ENCODE measurements at regions not wholly inside any gene's neighbourhood (a gene's known extent, or its start where the extent isn't known, plus 50 kb on each side); places are given as distances from the start of the nearest gene placed in this dataset.

GRCh38 chr3:44003801-44004200 lies 237.9 kb upstream of the TOPAZ1 start:
- Histone ChIP-seq H3K4me2 (ENCODE audit: low read depth, low read length, poor library complexity, severe bottlenecking) (no peak overlapping the region), H4K20me1 (ENCODE audit: insufficient read depth, low read length, poor library complexity, severe bottlenecking) (no peaks in the 10 kb centered on the region), H3K36me3 (ENCODE audit: insufficient read depth, low read length) (no peaks in the 10 kb centered on the region), H3K27me3 (ENCODE audit: insufficient read depth, low read length, poor library complexity, severe bottlenecking) (no peaks in the 10 kb centered on the region), H3K79me2 (ENCODE audit: insufficient read depth, low read length) (no peaks in the 10 kb centered on the region), H3K9me2 (replicated peaks; ENCODE audit: low read depth, low read length) (no peaks in the 10 kb centered on the region), H3K9me3 (ENCODE audit: insufficient read depth, low read depth, low read length) (no peaks in the 10 kb centered on the region), H3K4me1 (ENCODE audit: insufficient read depth, low read length, poor library complexity, severe bottlenecking) (no peaks in the 10 kb centered on the region), H3F3A (ENCODE audit: low read depth) (no peaks in the 10 kb centered on the region), H2AFZ (ENCODE audit: low read length) (no peak overlapping the region), H3K9ac (ENCODE audit: low read depth, low read length, poor library complexity, severe bottlenecking) (no peak overlapping the region), H3K4me3 (ENCODE audit: low read length, poor library complexity, severe bottlenecking) (no peak overlapping the region)
- TF ChIP-seq EZH2phosphoT487 (IDR thresholded peaks at IDR 0.05; ENCODE audit: borderline replicate concordance) (no peak), CTCF (conservative IDR thresholded peaks at IDR 0.05; ENCODE audit: low read length) (no peak)

- no peaks in the 10 kb centered on the region for H3K36me3 ChIP-seq (ENCODE audit: insufficient read depth, low read length)
- no peak overlapping the region for H3K4me3 ChIP-seq (ENCODE audit: low read length, poor library complexity, severe bottlenecking)
- no peak overlapping the region for H3K9ac ChIP-seq (ENCODE audit: low read depth, low read length, poor library complexity, severe bottlenecking)
- no peaks in the 10 kb centered on the region for H3K27me3 ChIP-seq (ENCODE audit: insufficient read depth, low read length, poor library complexity, severe bottlenecking)
- no peak overlapping the region for H3K4me2 ChIP-seq (ENCODE audit: low read depth, low read length, poor library complexity, severe bottlenecking)
- TF ChIP-seq EZH2phosphoT487 (IDR thresholded peaks at IDR 0.05; ENCODE audit: borderline replicate concordance) (no peak), CTCF (conservative IDR thresholded peaks at IDR 0.05; ENCODE audit: low read length) (no peak)
- no peaks in the 10 kb centered on the region for H3K9me2 ChIP-seq (replicated peaks; ENCODE audit: low read depth, low read length)
- H3K79me2 ChIP-seq (ENCODE audit: insufficient read depth, low read length), result no peaks in the 10 kb centered on the region
- H3F3A ChIP-seq (ENCODE audit: low read depth), result no peaks in the 10 kb centered on the region
- H3K4me1 ChIP-seq (ENCODE audit: insufficient read depth, low read length, poor library complexity, severe bottlenecking), result peaks cover 11% of the 10 kb centered on the region
- H2AFZ ChIP-seq (ENCODE audit: low read length), result no peak overlapping the region
- no peaks in the 10 kb centered on the region for H4K20me1 ChIP-seq (ENCODE audit: insufficient read depth, low read length, poor library complexity, severe bottlenecking)
- no peaks in the 10 kb centered on the region for H3K9me3 ChIP-seq (ENCODE audit: insufficient read depth, low read depth, low read length)
These were observed 230.0 kb upstream of the TOPAZ1 start for GRCh38 chr3:44011680-44012079.

GRCh38 chr3:44012160-44012899 lies 229.4 kb upstream of the TOPAZ1 start:
- peaks cover 15% of the 10 kb centered on the region for H3K4me1 ChIP-seq (ENCODE audit: insufficient read depth, low read length, poor library complexity, severe bottlenecking)
- H3F3A ChIP-seq (ENCODE audit: low read depth), result no peaks in the 10 kb centered on the region
- H3K4me3 ChIP-seq (ENCODE audit: low read length, poor library complexity, severe bottlenecking), result no peak overlapping the region
- no peak overlapping the region for H2AFZ ChIP-seq (ENCODE audit: low read length)
- no peaks in the 10 kb centered on the region for H3K36me3 ChIP-seq (ENCODE audit: insufficient read depth, low read length)
- H3K4me2 ChIP-seq (ENCODE audit: low read depth, low read length, poor library complexity, severe bottlenecking), result no peak overlapping the region
- no peaks in the 10 kb centered on the region for H3K9me2 ChIP-seq (replicated peaks; ENCODE audit: low read depth, low read length)
- no peak overlapping the region for H3K9ac ChIP-seq (ENCODE audit: low read depth, low read length, poor library complexity, severe bottlenecking)
- no peaks in the 10 kb centered on the region for H3K27me3 ChIP-seq (ENCODE audit: insufficient read depth, low read length, poor library complexity, severe bottlenecking)
- no peak for TF ChIP-seq EZH2phosphoT487 (IDR thresholded peaks at IDR 0.05; ENCODE audit: borderline replicate concordance)
- no peak for TF ChIP-seq CTCF (conservative IDR thresholded peaks at IDR 0.05; ENCODE audit: low read length)
- H3K9me3 ChIP-seq (ENCODE audit: insufficient read depth, low read depth, low read length), result no peaks in the 10 kb centered on the region
- no peaks in the 10 kb centered on the region for H3K79me2 ChIP-seq (ENCODE audit: insufficient read depth, low read length)
- H4K20me1 ChIP-seq (ENCODE audit: insufficient read depth, low read length, poor library complexity, severe bottlenecking), result no peaks in the 10 kb centered on the region

Data from Loucy (cell line).